ENCODE measurements at regions not wholly inside any gene's neighbourhood (a gene's known extent, or its start where the extent isn't known, plus 50 kb on each side); places are given as distances from the start of the nearest gene placed in this dataset.
"Not testable (repeated sequence)": the region's sequence is repeated elsewhere in the genome, so short reads cannot be mapped to it uniquely, and the experiment has no call there.

- Mint-ChIP-seq H3K27ac (no peak overlapping the region), H3K9me3 (no peaks in the 10 kb centered on the region), H3K27me3 (no peaks in the 10 kb centered on the region), H3K36me3 (no peaks in the 10 kb centered on the region), H3K4me1 (ENCODE audit: low read depth) (no peaks in the 10 kb centered on the region), H3K4me3 (no peak overlapping the region)
- intact Hi-C loops (cut with micrococcal nuclease): no loop called here
- POLR2A ChIA-PET: no interaction called here
- no peak for DNase-seq
- CTCF ChIA-PET: no interaction called here
These were observed 57.3 kb downstream of the PLXNA1 start for GRCh38 chr3:127040216-127040615.

- intact Hi-C loops (cut with micrococcal nuclease): no loop called here
- Mint-ChIP-seq H3K4me1 (ENCODE audit: low read depth) (no peaks in the 10 kb centered on the region), H3K4me3 (no peak overlapping the region), H3K27ac (no peak overlapping the region), H3K27me3 (no peaks in the 10 kb centered on the region), H3K36me3 (no peaks in the 10 kb centered on the region), H3K9me3 (no peaks in the 10 kb centered on the region)
- no peak for DNase-seq
- CTCF ChIA-PET: no interaction called here
- POLR2A ChIA-PET: no interaction called here
These were observed 58.4 kb downstream of the PLXNA1 start for GRCh38 chr3:127041264-127041820.

GRCh38 chr3:127041933-127042332, 59.0 kb downstream of the PLXNA1 start:
- H3K27me3 Mint-ChIP-seq: no peaks in the 10 kb centered on the region

GRCh38 chr3:127042634-127043033, 59.7 kb downstream of the PLXNA1 start:
- H3K27ac Mint-ChIP-seq: no peak overlapping the region

More at GRCh38 chr3:127041933-127042332, 59.0 kb downstream of the PLXNA1 start:
- CTCF ChIA-PET: no interaction called here
- Mint-ChIP-seq H3K4me1 (ENCODE audit: low read depth) (no peaks in the 10 kb centered on the region), H3K9me3 (no peaks in the 10 kb centered on the region), H3K27ac (no peak overlapping the region), H3K4me3 (no peak overlapping the region), H3K36me3 (no peaks in the 10 kb centered on the region)
- intact Hi-C loops (cut with micrococcal nuclease): no loop called here
- POLR2A ChIA-PET: no interaction called here
- no peak for DNase-seq

GRCh38 chr3:127043041-127043641, 60.2 kb downstream of the PLXNA1 start:
- Mint-ChIP-seq H3K27me3 (no peaks in the 10 kb centered on the region), H3K36me3 (no peaks in the 10 kb centered on the region), H3K4me1 (ENCODE audit: low read depth) (no peaks in the 10 kb centered on the region), H3K27ac (no peak overlapping the region), H3K4me3 (no peak overlapping the region), H3K9me3 (no peaks in the 10 kb centered on the region)
- DNase-seq: no peak
- POLR2A ChIA-PET: no interaction called here
- intact Hi-C loops (cut with micrococcal nuclease): no loop called here
- CTCF ChIA-PET: no interaction called here

More at GRCh38 chr3:127042634-127043033, 59.7 kb downstream of the PLXNA1 start:
- ChIA-PET POLR2A (no interaction called here), CTCF (no interaction called here)
- intact Hi-C loops (cut with micrococcal nuclease): no loop called here
- H3K9me3 Mint-ChIP-seq: no peaks in the 10 kb centered on the region
- H3K27me3 Mint-ChIP-seq: no peaks in the 10 kb centered on the region
- no peak overlapping the region for H3K4me3 Mint-ChIP-seq
- no peaks in the 10 kb centered on the region for H3K36me3 Mint-ChIP-seq
- no peaks in the 10 kb centered on the region for H3K4me1 Mint-ChIP-seq (ENCODE audit: low read depth)
- DNase-seq: no peak

GRCh38 chr3:127043731-127044510, 61.0 kb downstream of the PLXNA1 start:
- no peaks in the 10 kb centered on the region for H3K27me3 Mint-ChIP-seq
- H3K9me3 Mint-ChIP-seq: peaks cover 3% of the 10 kb centered on the region
- H3K4me1 Mint-ChIP-seq (ENCODE audit: low read depth): no peaks in the 10 kb centered on the region
- ChIA-PET POLR2A (no interaction called here), CTCF (no interaction called here)
- no peak overlapping the region for H3K27ac Mint-ChIP-seq
- H3K4me3 Mint-ChIP-seq: no peak overlapping the region
- intact Hi-C loops (cut with micrococcal nuclease): no loop called here
- H3K36me3 Mint-ChIP-seq: no peaks in the 10 kb centered on the region
- no peak for DNase-seq

GRCh38 chr3:127044996-127045395, 62.1 kb downstream of the PLXNA1 start:
- CTCF ChIA-PET: no interaction called here
- POLR2A ChIA-PET: no interaction called here
- H3K36me3 Mint-ChIP-seq: no peaks in the 10 kb centered on the region
- no peak overlapping the region for H3K4me3 Mint-ChIP-seq
- H3K4me1 Mint-ChIP-seq (ENCODE audit: low read depth): no peaks in the 10 kb centered on the region
- intact Hi-C loops (cut with micrococcal nuclease): no loop called here
- peaks cover 2% of the 10 kb centered on the region for H3K27me3 Mint-ChIP-seq
- no peak for DNase-seq
- H3K27ac Mint-ChIP-seq: no peak overlapping the region
- peaks cover 8% of the 10 kb centered on the region for H3K9me3 Mint-ChIP-seq

- no peak for DNase-seq
- H3K4me3 Mint-ChIP-seq: no peak overlapping the region
These were observed 62.6 kb downstream of the PLXNA1 start for GRCh38 chr3:127045435-127046045.

GRCh38 chr3:127046690-127047089, 63.8 kb downstream of the PLXNA1 start:
- H3K4me1 Mint-ChIP-seq (ENCODE audit: low read depth); H3K36me3 Mint-ChIP-seq; CTCF ChIA-PET; intact Hi-C loops (cut with micrococcal nuclease); H3K27me3 Mint-ChIP-seq; POLR2A ChIA-PET; DNase-seq; H3K4me3 Mint-ChIP-seq; H3K27ac Mint-ChIP-seq; H3K9me3 Mint-ChIP-seq: not testable (repeated sequence)

More at GRCh38 chr3:127045435-127046045, 62.6 kb downstream of the PLXNA1 start:
- H3K4me1 Mint-ChIP-seq (ENCODE audit: low read depth): no peaks in the 10 kb centered on the region
- no peaks in the 10 kb centered on the region for H3K36me3 Mint-ChIP-seq
- no peak overlapping the region for H3K27ac Mint-ChIP-seq
- intact Hi-C loops (cut with micrococcal nuclease): no loop called here
- ChIA-PET POLR2A (no interaction called here), CTCF (no interaction called here)
- H3K9me3 Mint-ChIP-seq: peaks cover 8% of the 10 kb centered on the region
- peaks cover 2% of the 10 kb centered on the region for H3K27me3 Mint-ChIP-seq

- Mint-ChIP-seq H3K27ac (no peak overlapping the region), H3K9me3 (peaks cover 8% of the 10 kb centered on the region), H3K27me3 (peaks cover 2% of the 10 kb centered on the region), H3K36me3 (no peaks in the 10 kb centered on the region), H3K4me3 (no peak overlapping the region), H3K4me1 (ENCODE audit: low read depth) (no peaks in the 10 kb centered on the region)
- POLR2A ChIA-PET: no interaction called here
- CTCF ChIA-PET: no interaction called here
- DNase-seq: no peak
- intact Hi-C loops (cut with micrococcal nuclease): no loop called here
These were observed 66.5 kb downstream of the PLXNA1 start for GRCh38 chr3:127049393-127049792.

- Mint-ChIP-seq H3K36me3 (no peaks in the 10 kb centered on the region), H3K4me3 (no peak overlapping the region), H3K4me1 (ENCODE audit: low read depth) (no peaks in the 10 kb centered on the region), H3K9me3 (peaks cover 11% of the 10 kb centered on the region), H3K27me3 (peaks cover 2% of the 10 kb centered on the region), H3K27ac (no peak overlapping the region)
- intact Hi-C loops (cut with micrococcal nuclease): no loop called here
- POLR2A ChIA-PET: no interaction called here
- CTCF ChIA-PET: no interaction called here
- DNase-seq: no peak
These were observed 67.8 kb downstream of the PLXNA1 start for GRCh38 chr3:127050733-127051132.

GRCh38 chr3:127052121-127052561, 69.2 kb downstream of the PLXNA1 start:
- intact Hi-C loops (cut with micrococcal nuclease): no loop called here
- Mint-ChIP-seq H3K4me3 (no peak overlapping the region), H3K36me3 (no peaks in the 10 kb centered on the region), H3K27ac (no peak overlapping the region), H3K9me3 (peaks cover 17% of the 10 kb centered on the region), H3K4me1 (ENCODE audit: low read depth) (no peaks in the 10 kb centered on the region), H3K27me3 (peaks cover 2% of the 10 kb centered on the region)
- CTCF ChIA-PET: no interaction called here
- POLR2A ChIA-PET: no interaction called here
- DNase-seq: no peak

GRCh38 chr3:127053026-127053425, 70.1 kb downstream of the PLXNA1 start:
- no peaks in the 10 kb centered on the region for H3K4me1 Mint-ChIP-seq (ENCODE audit: low read depth)
- no peaks in the 10 kb centered on the region for H3K36me3 Mint-ChIP-seq
- no peak for DNase-seq
- intact Hi-C loops (cut with micrococcal nuclease): no loop called here
- no peak overlapping the region for H3K4me3 Mint-ChIP-seq
- CTCF ChIA-PET: no interaction called here
- H3K27me3 Mint-ChIP-seq: peaks cover 2% of the 10 kb centered on the region
- POLR2A ChIA-PET: no interaction called here
- H3K9me3 Mint-ChIP-seq: peaks cover 22% of the 10 kb centered on the region
- H3K27ac Mint-ChIP-seq: no peak overlapping the region

Measured in activated CD4-positive, alpha-beta memory T cell treated with anti-CD3 and anti-CD28 coated beads for 36 hours (primary cell).